GM19023 (cell line): ENCODE measurements at regions not wholly inside any gene's neighbourhood (a gene's known extent, or its start where the extent isn't known, plus 50 kb on each side); places are given as distances from the start of the nearest gene placed in this dataset.
"Not testable (repeated sequence)": the region's sequence is repeated elsewhere in the genome, so short reads cannot be mapped to it uniquely, and the experiment has no call there.

Experiments used
- ATAC-seq: cut with Tn5 transposase; IDR thresholded peaks from one replicate; pipeline ENCODE4 v1.9.1; 2021; ENCODE audit warnings: mild to moderate bottlenecking, moderate library complexity; ENCODE audit not compliant: unreplicated experiment

- ATAC-seq, result no peak
Observed at GRCh38 chr4:150021483-150021882, 56.8 kb upstream of the DCLK2 start.

DNA sequence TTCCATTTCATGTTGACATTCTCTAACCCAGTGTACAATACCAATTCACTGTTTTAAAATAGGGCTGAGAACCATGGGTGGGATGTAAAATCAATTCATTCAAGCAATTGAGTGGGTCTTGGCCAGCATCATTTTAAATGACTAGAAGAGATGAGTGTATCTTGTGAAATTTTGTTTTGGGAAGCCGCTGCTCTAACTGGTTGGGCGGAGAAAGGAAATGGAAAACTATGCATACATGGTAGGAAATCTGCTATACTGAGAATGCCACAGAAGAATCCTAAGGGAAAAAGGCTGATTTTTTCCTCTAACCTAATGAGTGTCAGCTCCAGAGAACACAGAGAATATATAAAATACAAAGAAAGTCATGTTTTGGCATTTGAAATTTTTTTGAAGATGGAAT, 54.8 kb upstream of the DCLK2 start:
- ATAC-seq, result no peak

DNA sequence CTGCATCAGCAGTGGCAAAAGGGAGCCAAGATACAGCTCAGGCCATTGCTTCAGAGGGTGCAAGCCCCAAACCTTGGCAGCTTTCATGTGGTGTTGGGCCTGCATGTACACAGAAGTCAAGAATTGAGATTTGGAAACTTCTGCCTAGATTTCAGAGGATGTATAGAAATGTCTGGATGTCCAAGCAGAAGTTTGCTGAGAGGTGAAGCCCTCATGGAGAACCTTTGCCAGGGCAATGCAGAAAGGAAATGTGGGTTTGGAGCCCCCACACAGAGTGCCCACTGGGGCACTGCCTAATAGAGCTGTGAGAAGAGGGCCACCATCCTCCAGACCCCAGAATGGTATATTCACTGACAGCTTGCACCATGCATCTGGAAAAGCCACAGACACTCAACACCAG, 51.3 kb upstream of the DCLK2 start:
- ATAC-seq, result not testable (repeated sequence)
